ENCODE measurements at regions not wholly inside any gene's neighbourhood (a gene's known extent, or its start where the extent isn't known, plus 50 kb on each side); places are given as distances from the start of the nearest gene placed in this dataset.

DNA sequence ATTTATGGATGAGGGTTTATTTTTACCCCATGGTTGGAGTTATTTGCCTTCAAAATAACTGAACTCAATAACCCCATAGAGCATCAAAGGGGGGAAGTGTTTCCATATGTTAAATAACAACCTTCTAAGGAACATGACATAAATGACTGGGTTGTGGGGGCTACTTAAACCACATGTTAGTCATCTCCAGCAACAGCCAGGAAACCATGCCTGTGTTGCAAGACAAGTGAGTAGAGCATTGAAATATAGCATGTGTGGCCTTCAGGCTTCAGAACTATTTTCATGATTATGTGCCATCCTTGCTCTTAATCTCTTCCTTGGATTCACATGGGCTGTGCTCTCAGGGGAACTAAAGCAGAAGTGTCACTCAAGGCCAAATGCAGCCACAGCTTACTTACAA is 431.2 kb downstream of the AGTPBP1 start:
- BruUV-seq (replicated peaks): no TSS peak
- Histone ChIP-seq H3K9ac (ENCODE audit: low read length) (no peak overlapping the region), H3K4me3 (ENCODE audit: low read length) (no peak overlapping the region), H3K9me3 (ENCODE audit: low read length) (no peaks in the 10 kb centered on the region), H3K4me1 (ENCODE audit: insufficient read depth, low read length) (no peaks in the 10 kb centered on the region), H2AFZ (ENCODE audit: low read length) (no peak overlapping the region), H3K9me2 (replicated peaks; ENCODE audit: low read length) (no peaks in the 10 kb centered on the region), H3K36me3 (ENCODE audit: low read depth, low read length) (no peaks in the 10 kb centered on the region), H3K27ac (ENCODE audit: low read length) (no peak overlapping the region), H4K20me1 (ENCODE audit: low read length) (no peaks in the 10 kb centered on the region), H3K79me2 (ENCODE audit: low read length) (no peaks in the 10 kb centered on the region), H3K4me2 (ENCODE audit: low read length) (no peak overlapping the region), H3F3A (ENCODE audit: low read length, unreplicated experiment) (no peaks in the 10 kb centered on the region), H3K27me3 (ENCODE audit: low read length) (no peaks in the 10 kb centered on the region)
- ATAC-seq (no peak), DNase-seq (no peak)
- TF ChIP-seq EZH2phosphoT487 (IDR thresholded peaks at IDR 0.05; ENCODE audit: borderline replicate concordance, low read length): no peak
- TF ChIP-seq, protein P1, sequence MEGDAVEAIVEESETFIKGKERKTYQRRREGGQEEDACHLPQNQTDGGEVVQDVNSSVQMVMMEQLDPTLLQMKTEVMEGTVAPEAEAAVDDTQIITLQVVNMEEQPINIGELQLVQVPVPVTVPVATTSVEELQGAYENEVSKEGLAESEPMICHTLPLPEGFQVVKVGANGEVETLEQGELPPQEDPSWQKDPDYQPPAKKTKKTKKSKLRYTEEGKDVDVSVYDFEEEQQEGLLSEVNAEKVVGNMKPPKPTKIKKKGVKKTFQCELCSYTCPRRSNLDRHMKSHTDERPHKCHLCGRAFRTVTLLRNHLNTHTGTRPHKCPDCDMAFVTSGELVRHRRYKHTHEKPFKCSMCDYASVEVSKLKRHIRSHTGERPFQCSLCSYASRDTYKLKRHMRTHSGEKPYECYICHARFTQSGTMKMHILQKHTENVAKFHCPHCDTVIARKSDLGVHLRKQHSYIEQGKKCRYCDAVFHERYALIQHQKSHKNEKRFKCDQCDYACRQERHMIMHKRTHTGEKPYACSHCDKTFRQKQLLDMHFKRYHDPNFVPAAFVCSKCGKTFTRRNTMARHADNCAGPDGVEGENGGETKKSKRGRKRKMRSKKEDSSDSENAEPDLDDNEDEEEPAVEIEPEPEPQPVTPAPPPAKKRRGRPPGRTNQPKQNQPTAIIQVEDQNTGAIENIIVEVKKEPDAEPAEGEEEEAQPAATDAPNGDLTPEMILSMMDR (conservative IDR thresholded peaks at IDR 0.05; ENCODE audit: low read depth, low read length): no peak
- TF ChIP-seq EZH2 (IDR thresholded peaks at IDR 0.05; ENCODE audit: low read length, unreplicated experiment): no peak
- ChIA-PET CTCF (no interaction called here), POLR2A (ENCODE audit: unreplicated experiment) (no interaction called here)
- intact Hi-C loops (cut with micrococcal nuclease): no loop called here

DNA sequence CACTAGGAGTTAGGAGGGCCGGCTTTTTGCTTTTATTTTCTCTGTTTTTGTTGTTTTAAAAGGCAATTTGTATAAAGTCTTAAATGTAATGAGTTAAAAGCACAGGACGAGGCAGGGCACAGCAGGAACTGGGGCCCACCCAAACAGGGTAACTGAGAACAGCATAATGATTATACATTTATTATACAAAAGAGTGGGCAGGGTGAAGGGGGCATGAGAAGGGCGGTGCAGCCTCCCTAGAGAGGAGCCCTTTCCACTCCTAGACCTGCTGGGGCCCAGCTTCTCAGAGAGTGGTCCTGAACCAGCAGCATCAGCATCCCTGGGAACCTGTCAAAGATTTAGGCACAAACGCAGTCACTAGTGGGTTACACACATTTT is 438.0 kb downstream of the AGTPBP1 start:
- ATAC-seq: no peak
- ChIA-PET POLR2A (ENCODE audit: unreplicated experiment) (no interaction called here), CTCF (no interaction called here)
- no peak overlapping the region for H3K4me2 ChIP-seq (ENCODE audit: low read length)
- H3K79me2 ChIP-seq (ENCODE audit: low read length): no peaks in the 10 kb centered on the region
- no peaks in the 10 kb centered on the region for H3K27me3 ChIP-seq (ENCODE audit: low read length)
- H3F3A ChIP-seq (ENCODE audit: low read length, unreplicated experiment): no peaks in the 10 kb centered on the region
- no peaks in the 10 kb centered on the region for H3K9me3 ChIP-seq (ENCODE audit: low read length)
- BruUV-seq (replicated peaks): no TSS peak
- H4K20me1 ChIP-seq (ENCODE audit: low read length): no peaks in the 10 kb centered on the region
- no peak for TF ChIP-seq EZH2phosphoT487 (IDR thresholded peaks at IDR 0.05; ENCODE audit: borderline replicate concordance, low read length)
- no peak for TF ChIP-seq EZH2 (IDR thresholded peaks at IDR 0.05; ENCODE audit: low read length, unreplicated experiment)
- TF ChIP-seq, protein P1 (conservative IDR thresholded peaks at IDR 0.05; ENCODE audit: low read depth, low read length): no peak
- no peak overlapping the region for H3K4me3 ChIP-seq (ENCODE audit: low read length)
- no peak overlapping the region for H3K27ac ChIP-seq (ENCODE audit: low read length)
- no peak overlapping the region for H3K9ac ChIP-seq (ENCODE audit: low read length)
- intact Hi-C loops (cut with micrococcal nuclease): no loop called here
- no peak for DNase-seq
- H3K36me3 ChIP-seq (ENCODE audit: low read depth, low read length): no peaks in the 10 kb centered on the region
- no peaks in the 10 kb centered on the region for H3K9me2 ChIP-seq (replicated peaks; ENCODE audit: low read length)
- H2AFZ ChIP-seq (ENCODE audit: low read length): no peak overlapping the region
- no peaks in the 10 kb centered on the region for H3K4me1 ChIP-seq (ENCODE audit: insufficient read depth, low read length)

DNA sequence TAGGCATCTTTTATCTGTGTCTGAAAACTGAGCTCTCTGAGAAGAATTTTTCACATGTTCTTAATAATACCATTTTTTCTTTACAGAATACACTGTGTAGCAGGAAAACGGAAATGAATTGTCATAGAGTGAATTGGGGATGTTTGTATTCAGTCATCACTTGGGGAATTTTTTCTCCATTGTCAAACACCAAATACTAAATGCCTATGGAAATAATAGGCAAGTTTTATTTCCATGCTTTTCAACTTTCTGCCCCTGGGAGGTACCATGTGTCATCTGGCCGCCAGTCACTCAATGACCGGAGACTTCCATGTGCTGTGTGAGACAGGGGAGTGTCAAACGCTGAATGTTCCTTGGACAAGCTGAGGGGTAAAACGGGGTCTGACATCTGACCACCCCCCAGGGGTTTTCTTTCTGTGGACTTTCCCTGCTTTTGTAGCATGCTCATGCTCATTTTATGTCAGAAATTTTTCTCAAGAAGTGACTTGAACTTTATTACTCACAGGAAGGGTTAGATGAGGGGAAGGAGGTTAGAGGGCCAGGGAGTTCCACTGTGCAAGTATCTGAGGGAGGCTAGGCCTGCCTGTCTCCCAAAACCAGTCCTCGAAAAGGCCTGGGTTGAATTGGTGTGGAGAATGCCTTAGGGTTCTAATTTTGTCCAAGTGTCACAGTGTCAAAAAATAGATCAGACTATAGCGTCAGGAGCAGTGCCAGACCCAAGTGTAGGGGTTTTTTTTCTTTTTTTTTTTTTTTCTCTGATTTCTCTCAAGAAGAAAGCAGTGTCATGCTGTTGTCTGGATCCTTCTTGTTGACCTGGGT is 438.6 kb downstream of the AGTPBP1 start:
- no peaks in the 10 kb centered on the region for H3K27me3 ChIP-seq (ENCODE audit: low read length)
- no peak overlapping the region for H3K9ac ChIP-seq (ENCODE audit: low read length)
- DNase-seq (no peak), ATAC-seq (no peak)
- H3K4me2 ChIP-seq (ENCODE audit: low read length): no peak overlapping the region
- no peaks in the 10 kb centered on the region for H3K36me3 ChIP-seq (ENCODE audit: low read depth, low read length)
- TF ChIP-seq EZH2phosphoT487 (IDR thresholded peaks at IDR 0.05; ENCODE audit: borderline replicate concordance, low read length) (no peak), EZH2 (IDR thresholded peaks at IDR 0.05; ENCODE audit: low read length, unreplicated experiment) (no peak)
- TF ChIP-seq, protein P1 (conservative IDR thresholded peaks at IDR 0.05; ENCODE audit: low read depth, low read length): no peak
- BruUV-seq (replicated peaks): no TSS peak
- H3K9me3 ChIP-seq (ENCODE audit: low read length): no peaks in the 10 kb centered on the region
- H3K79me2 ChIP-seq (ENCODE audit: low read length): no peaks in the 10 kb centered on the region
- no peak overlapping the region for H3K4me3 ChIP-seq (ENCODE audit: low read length)
- H3K9me2 ChIP-seq (replicated peaks; ENCODE audit: low read length): no peaks in the 10 kb centered on the region
- CTCF ChIA-PET: no interaction called here
- H4K20me1 ChIP-seq (ENCODE audit: low read length): no peaks in the 10 kb centered on the region
- no peaks in the 10 kb centered on the region for H3F3A ChIP-seq (ENCODE audit: low read length, unreplicated experiment)
- H2AFZ ChIP-seq (ENCODE audit: low read length): no peak overlapping the region
- H3K27ac ChIP-seq (ENCODE audit: low read length): no peak overlapping the region
- no peaks in the 10 kb centered on the region for H3K4me1 ChIP-seq (ENCODE audit: insufficient read depth, low read length)
- POLR2A ChIA-PET (ENCODE audit: unreplicated experiment): no interaction called here
- intact Hi-C loops (cut with micrococcal nuclease): no loop called here

Data from PC-3 (cell line).